Astrocyte (in vitro differentiated cells and primary cell): ENCODE measurements at regions not wholly inside any gene's neighbourhood (a gene's known extent, or its start where the extent isn't known, plus 50 kb on each side); places are given as distances from the start of the nearest gene placed in this dataset.

Source experiments
- DNase-seq: peaks from one replicate; pipeline ENCODE4 v3.0.0-alpha.2; 2010; ENCODE audit warnings: low read depth
- FAIRE-seq: peaks from 2 replicates; lab custom pipeline; 2011; peaks lifted over from hg19 to GRCh38; lab: Jason Lieb, UNC
- H2AFZ ChIP-seq: 2 replicates; pipeline ENCODE4 v1.6.0; 2012; ENCODE audit warnings: low read depth, low read length, inconsistent platforms
- H3K27ac ChIP-seq: 2 replicates; pipeline ENCODE4 v1.5.1; 2011; ENCODE audit warnings: low read depth, low read length, inconsistent platforms
- H3K27me3 ChIP-seq: 2 replicates; pipeline ENCODE4 v1.6.0; 2011; ENCODE audit warnings: low read length, inconsistent platforms; ENCODE audit not compliant: insufficient read depth
- H3K36me3 ChIP-seq: 2 replicates; pipeline ENCODE4 v1.5.1; 2011; ENCODE audit warnings: low read length, inconsistent platforms; ENCODE audit not compliant: insufficient read depth
- H3K4me1 ChIP-seq: 2 replicates; pipeline ENCODE4 v1.5.1; 2011; ENCODE audit warnings: low read length, inconsistent platforms; ENCODE audit not compliant: insufficient read depth
- H3K4me2 ChIP-seq: 2 replicates; pipeline ENCODE4 v1.6.0; 2012; ENCODE audit warnings: low read length, inconsistent platforms
- H3K4me3 ChIP-seq: 2 replicates; pipeline ENCODE4 v1.5.1; 2011; ENCODE audit warnings: low read depth, mild to moderate bottlenecking, low read length, inconsistent platforms; ENCODE audit not compliant: insufficient read depth
- H3K79me2 ChIP-seq: 2 replicates; pipeline ENCODE4 v1.6.0; 2012; ENCODE audit warnings: mild to moderate bottlenecking, low read length, inconsistent platforms; ENCODE audit not compliant: insufficient read depth
- H3K9ac ChIP-seq: 2 replicates; pipeline ENCODE4 v1.6.0; 2012; ENCODE audit warnings: mild to moderate bottlenecking, low read length, inconsistent platforms
- H3K9me3 ChIP-seq: 2 replicates; pipeline ENCODE4 v1.5.1; 2012; ENCODE audit warnings: low read depth, mild to moderate bottlenecking, low read length, inconsistent platforms; ENCODE audit not compliant: insufficient read depth
- H4K20me1 ChIP-seq: 2 replicates; pipeline ENCODE4 v1.6.0; 2012; ENCODE audit warnings: low read length, inconsistent platforms; ENCODE audit not compliant: insufficient read depth
- H3K27ac Mint-ChIP-seq: one replicate; pipeline ENCODE4 v1.8.0; 2021; ENCODE audit warnings: mild to moderate bottlenecking, mixed read lengths; ENCODE audit not compliant: unreplicated experiment
- H3K27me3 Mint-ChIP-seq: one replicate; pipeline ENCODE4 v1.8.0; 2021; ENCODE audit warnings: low read depth, mixed read lengths; ENCODE audit not compliant: unreplicated experiment
- H3K36me3 Mint-ChIP-seq: one replicate; pipeline ENCODE4 v1.8.0; 2021; ENCODE audit warnings: low read depth, mixed read lengths; ENCODE audit not compliant: unreplicated experiment
- H3K4me1 Mint-ChIP-seq: one replicate; pipeline ENCODE4 v1.8.0; 2021; ENCODE audit warnings: low read depth, mixed read lengths; ENCODE audit not compliant: unreplicated experiment
- H3K4me3 Mint-ChIP-seq: one replicate; pipeline ENCODE4 v1.8.0; 2021; ENCODE audit warnings: mild to moderate bottlenecking, moderate library complexity, mixed read lengths; ENCODE audit not compliant: unreplicated experiment
- H3K9me3 Mint-ChIP-seq: one replicate; pipeline ENCODE4 v1.8.0; 2021; ENCODE audit warnings: mild to moderate bottlenecking, mixed read lengths; ENCODE audit not compliant: unreplicated experiment
- CTCF ChIP-seq: IDR thresholded peaks from 2 replicates; pipeline ENCODE4 v1.5.1; 2011; ENCODE audit warnings: low read depth, mild to moderate bottlenecking, inconsistent platforms, low read length, moderate library complexity; ENCODE audit not compliant: insufficient read depth
- EZH2 ChIP-seq: IDR thresholded peaks from 2 replicates; pipeline ENCODE4 v1.6.1; 2012; ENCODE audit warnings: mild to moderate bottlenecking, low read length, inconsistent platforms; ENCODE audit not compliant: insufficient read depth

GRCh38 chr22:47651216-47651987, 889.0 kb downstream of the TBC1D22A start:
- FAIRE-seq = no peak
- Mint-ChIP-seq H3K4me1 (no peaks in the 10 kb centered on the region), H3K9me3 (no peaks in the 10 kb centered on the region), H3K4me3 (no peak overlapping the region), H3K27me3 (no peaks in the 10 kb centered on the region), H3K27ac (no peak overlapping the region), H3K36me3 (no peaks in the 10 kb centered on the region)
- Histone ChIP-seq H3K27ac (no peak overlapping the region), H3K27me3 (no peaks in the 10 kb centered on the region), H3K4me3 (no peak overlapping the region), H3K4me2 (no peak overlapping the region), H3K9me3 (peaks cover 18% of the 10 kb centered on the region), H3K9ac (no peak overlapping the region), H2AFZ (no peak overlapping the region), H3K79me2 (no peaks in the 10 kb centered on the region), H4K20me1 (no peaks in the 10 kb centered on the region), H3K36me3 (no peaks in the 10 kb centered on the region), H3K4me1 (no peaks in the 10 kb centered on the region)
- no peak for DNase-seq
- TF ChIP-seq CTCF (no peak), EZH2 (no peak)

- no peaks in the 10 kb centered on the region for H3K79me2 ChIP-seq
- Mint-ChIP-seq H3K27me3 (no peaks in the 10 kb centered on the region), H3K36me3 (no peaks in the 10 kb centered on the region), H3K4me1 (no peaks in the 10 kb centered on the region), H3K9me3 (no peaks in the 10 kb centered on the region), H3K27ac (no peak overlapping the region), H3K4me3 (no peak overlapping the region)
- H3K27me3 ChIP-seq = no peaks in the 10 kb centered on the region
- H3K9me3 ChIP-seq = peaks cover 10% of the 10 kb centered on the region
- TF ChIP-seq EZH2 = no peak
- TF ChIP-seq CTCF = no peak
- H3K4me1 ChIP-seq = no peaks in the 10 kb centered on the region
- no peak for FAIRE-seq
- H3K36me3 ChIP-seq = no peaks in the 10 kb centered on the region
- H3K4me3 ChIP-seq = no peak overlapping the region
- no peak overlapping the region for H3K9ac ChIP-seq
- H2AFZ ChIP-seq = no peak overlapping the region
- no peaks in the 10 kb centered on the region for H4K20me1 ChIP-seq
- no peak overlapping the region for H3K27ac ChIP-seq
- no peak for DNase-seq
- no peak overlapping the region for H3K4me2 ChIP-seq
Measured at GRCh38 chr22:47647720-47648119, 885.3 kb downstream of the TBC1D22A start.

GRCh38 chr22:47647181-47647580, 884.7 kb downstream of the TBC1D22A start:
- Mint-ChIP-seq H3K27me3 (no peaks in the 10 kb centered on the region), H3K4me1 (no peaks in the 10 kb centered on the region), H3K27ac (no peak overlapping the region), H3K4me3 (no peak overlapping the region), H3K9me3 (no peaks in the 10 kb centered on the region), H3K36me3 (no peaks in the 10 kb centered on the region)
- Histone ChIP-seq H3K9ac (no peak overlapping the region), H3K36me3 (no peaks in the 10 kb centered on the region), H3K4me3 (no peak overlapping the region), H3K27ac (no peak overlapping the region), H3K4me2 (no peak overlapping the region), H3K27me3 (no peaks in the 10 kb centered on the region), H2AFZ (no peak overlapping the region), H3K9me3 (peaks cover 8% of the 10 kb centered on the region), H3K79me2 (no peaks in the 10 kb centered on the region), H3K4me1 (no peaks in the 10 kb centered on the region), H4K20me1 (no peaks in the 10 kb centered on the region)
- no peak for TF ChIP-seq CTCF
- no peak for TF ChIP-seq EZH2
- FAIRE-seq (no peak), DNase-seq (no peak)
